Upper lobe of right lung (tissue), 1 donor: ENCODE measurements at regions not wholly inside any gene's neighbourhood (a gene's known extent, or its start where the extent isn't known, plus 50 kb on each side); places are given as distances from the start of the nearest gene placed in this dataset.
A peak's percentile ranks its signal among the peaks of the same experiment; 100 is the strongest.

ENCODE experiments used
- ATAC-seq: fragments of 200-7000 bp; cut with Tn5 transposase; one replicate; pipeline ENCODE4 v1.9.1; 2020; ENCODE audit warnings: mild to moderate bottlenecking, moderate library complexity
- DNase-seq: peaks from one replicate; pipeline ENCODE4 v3.0.0-alpha.2; 2020
- H3K27ac ChIP-seq: fragments of 200-600 bp; one replicate; pipeline ENCODE4 v1.8.0; 2022
- H3K27me3 ChIP-seq: fragments of 200-600 bp; one replicate; pipeline ENCODE4 v1.8.0; 2022; ENCODE audit warnings: mild to moderate bottlenecking
- H3K36me3 ChIP-seq: fragments of 200-600 bp; one replicate; pipeline ENCODE4 v1.8.0; 2022
- H3K4me1 ChIP-seq: fragments of 200-600 bp; one replicate; pipeline ENCODE4 v1.8.0; 2022
- H3K4me3 ChIP-seq: fragments of 200-600 bp; one replicate; pipeline ENCODE4 v1.8.0; 2022; ENCODE audit warnings: mild to moderate bottlenecking
- H3K9me3 ChIP-seq: fragments of 200-600 bp; one replicate; pipeline ENCODE4 v1.8.0; 2022
- intact Hi-C: fragments of 100-400 bp; cut with DNase I; formaldehyde crosslinking; loops from one replicate; pipeline ENCODE4 v1.11.0; 2022
- TF ChIP-seq, protein P1 (sequence below): fragments of 200-600 bp; IDR thresholded peaks from one replicate; pipeline ENCODE4 v1.8.0; 2022; ENCODE audit warnings: antibody characterized with exemption
- donor health status: DM: no; HTN: yes; CAD: no; lungs with severe emphysema.

GRCh38 chr11:112540261-112540660 is 279.6 kb upstream of the PLET1 start:
- DNase-seq (no peak), ATAC-seq (no peak)
- Histone ChIP-seq H3K4me1 (no peaks in the 10 kb centered on the region), H3K27ac (no peak overlapping the region), H3K4me3 (no peak overlapping the region), H3K9me3 (no peaks in the 10 kb centered on the region), H3K27me3 (no peaks in the 10 kb centered on the region), H3K36me3 (no peaks in the 10 kb centered on the region)
- TF ChIP-seq, protein P1, sequence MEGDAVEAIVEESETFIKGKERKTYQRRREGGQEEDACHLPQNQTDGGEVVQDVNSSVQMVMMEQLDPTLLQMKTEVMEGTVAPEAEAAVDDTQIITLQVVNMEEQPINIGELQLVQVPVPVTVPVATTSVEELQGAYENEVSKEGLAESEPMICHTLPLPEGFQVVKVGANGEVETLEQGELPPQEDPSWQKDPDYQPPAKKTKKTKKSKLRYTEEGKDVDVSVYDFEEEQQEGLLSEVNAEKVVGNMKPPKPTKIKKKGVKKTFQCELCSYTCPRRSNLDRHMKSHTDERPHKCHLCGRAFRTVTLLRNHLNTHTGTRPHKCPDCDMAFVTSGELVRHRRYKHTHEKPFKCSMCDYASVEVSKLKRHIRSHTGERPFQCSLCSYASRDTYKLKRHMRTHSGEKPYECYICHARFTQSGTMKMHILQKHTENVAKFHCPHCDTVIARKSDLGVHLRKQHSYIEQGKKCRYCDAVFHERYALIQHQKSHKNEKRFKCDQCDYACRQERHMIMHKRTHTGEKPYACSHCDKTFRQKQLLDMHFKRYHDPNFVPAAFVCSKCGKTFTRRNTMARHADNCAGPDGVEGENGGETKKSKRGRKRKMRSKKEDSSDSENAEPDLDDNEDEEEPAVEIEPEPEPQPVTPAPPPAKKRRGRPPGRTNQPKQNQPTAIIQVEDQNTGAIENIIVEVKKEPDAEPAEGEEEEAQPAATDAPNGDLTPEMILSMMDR = no peak
- intact Hi-C loops = no loop called here

DNA sequence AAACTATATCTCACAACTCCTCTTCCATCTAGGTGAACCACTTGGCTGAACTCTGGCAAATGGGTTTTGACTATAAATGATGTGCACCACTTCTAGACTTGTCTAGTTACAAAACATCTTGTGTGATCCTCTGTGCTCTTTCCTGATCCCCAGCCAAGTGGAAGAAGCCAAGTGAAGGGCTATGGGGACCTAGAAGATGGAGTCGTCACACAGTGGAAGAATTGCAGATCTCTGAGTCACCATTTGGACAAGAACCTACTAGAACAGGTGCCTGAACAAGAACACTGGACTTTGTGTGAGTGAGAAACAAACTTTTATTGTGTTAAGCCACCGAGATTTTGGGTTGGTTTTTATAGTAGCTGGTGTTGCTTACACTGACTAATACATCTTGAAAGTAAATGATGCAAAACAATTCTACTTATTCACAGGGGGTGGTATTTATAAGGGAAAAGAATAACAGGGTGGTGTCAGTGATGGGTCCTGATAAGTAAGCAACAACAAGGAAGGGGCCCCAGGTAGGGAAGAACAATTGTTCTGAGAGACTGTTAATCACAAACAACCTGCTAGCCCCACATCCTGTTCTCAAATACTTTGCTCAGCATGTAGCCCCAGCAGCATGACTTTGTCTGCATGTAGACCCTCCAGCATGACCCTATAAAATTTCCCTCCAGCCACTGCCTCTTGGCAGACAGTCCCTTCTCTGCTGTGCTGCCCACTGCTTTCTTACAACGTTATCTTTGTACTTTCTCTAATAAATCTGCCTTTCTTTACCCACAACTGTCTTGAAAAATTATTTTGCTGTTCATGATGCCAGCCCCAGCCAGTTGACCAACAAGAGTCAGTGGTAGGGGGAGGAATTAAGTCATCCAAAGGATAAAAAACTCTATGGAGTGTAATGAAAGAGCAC is 280.7 kb upstream of the PLET1 start:
- no peaks in the 10 kb centered on the region for H3K36me3 ChIP-seq
- TF ChIP-seq, protein P1 = no peak
- ATAC-seq = no peak

DNA sequence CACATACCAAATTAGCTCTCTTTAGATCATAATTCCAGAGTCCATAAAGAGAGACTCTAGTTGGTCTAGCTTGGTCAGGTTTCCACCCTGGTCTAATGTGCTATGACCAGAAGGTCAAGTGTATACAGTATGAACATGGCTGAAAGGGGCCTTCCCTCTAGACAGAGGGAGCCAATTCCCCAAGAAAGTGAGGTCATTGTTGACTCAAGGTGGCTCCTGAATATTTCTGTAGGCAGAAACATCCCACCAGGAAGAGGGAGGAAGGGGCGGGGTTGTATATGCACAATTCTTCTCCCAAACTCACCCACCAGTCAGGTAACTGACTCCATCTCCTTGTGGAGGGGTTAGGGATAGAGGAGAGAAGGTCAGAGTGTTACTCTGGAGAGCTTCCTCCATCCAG is 281.8 kb upstream of the PLET1 start:
- Histone ChIP-seq H3K27me3 (no peaks in the 10 kb centered on the region), H3K36me3 (no peaks in the 10 kb centered on the region), H3K9me3 (no peaks in the 10 kb centered on the region), H3K27ac (no peak overlapping the region), H3K4me3 (no peak overlapping the region), H3K4me1 (no peaks in the 10 kb centered on the region)
- intact Hi-C loops = no loop called here
- no peak for DNase-seq
- ATAC-seq = peak; percentile 38
- TF ChIP-seq, protein P1 = no peak

More for the DNA sequence above, 280.7 kb upstream of the PLET1 start:
- no peak for DNase-seq
- no peaks in the 10 kb centered on the region for H3K9me3 ChIP-seq
- no peaks in the 10 kb centered on the region for H3K4me1 ChIP-seq
- no peak overlapping the region for H3K4me3 ChIP-seq
- H3K27ac ChIP-seq = no peak overlapping the region
- intact Hi-C loops = no loop called here
- no peaks in the 10 kb centered on the region for H3K27me3 ChIP-seq

DNA sequence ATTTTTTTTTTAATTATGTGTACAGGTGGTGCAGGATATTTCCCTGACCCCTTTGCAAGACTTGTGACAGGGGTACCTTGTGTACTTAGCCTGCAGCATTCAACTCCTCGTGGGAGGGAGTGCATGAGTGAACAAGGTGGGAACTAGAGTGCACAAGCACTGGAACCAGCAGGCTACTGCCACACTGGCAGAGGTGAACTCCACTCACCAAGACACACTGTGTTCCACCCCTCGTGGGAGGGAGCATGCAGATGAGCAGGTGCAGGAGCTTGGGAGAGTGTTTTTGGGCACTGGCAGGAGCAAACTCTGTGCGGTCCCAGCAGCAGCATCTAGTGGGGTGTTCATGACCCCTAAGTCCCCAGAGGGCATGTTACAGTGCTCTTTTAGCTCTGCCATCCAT is 282.7 kb upstream of the PLET1 start:
- H3K9me3 ChIP-seq = no peaks in the 10 kb centered on the region

GRCh38 chr11:112548641-112549040 is 288.0 kb upstream of the PLET1 start:
- Histone ChIP-seq H3K27ac (no peak overlapping the region), H3K4me1 (no peaks in the 10 kb centered on the region), H3K27me3 (no peaks in the 10 kb centered on the region), H3K36me3 (no peaks in the 10 kb centered on the region), H3K9me3 (no peaks in the 10 kb centered on the region), H3K4me3 (no peak overlapping the region)
- intact Hi-C loops = no loop called here
- TF ChIP-seq, protein P1 = no peak
- DNase-seq (no peak), ATAC-seq (no peak)

More for the DNA sequence above, 282.7 kb upstream of the PLET1 start:
- no peaks in the 10 kb centered on the region for H3K27me3 ChIP-seq
- no peaks in the 10 kb centered on the region for H3K4me1 ChIP-seq
- no peak overlapping the region for H3K4me3 ChIP-seq
- H3K36me3 ChIP-seq = no peaks in the 10 kb centered on the region
- intact Hi-C loops = no loop called here
- ATAC-seq (peak; percentile 39), DNase-seq (no peak)
- H3K27ac ChIP-seq = no peak overlapping the region
- TF ChIP-seq, protein P1 = no peak
